ENCODE measurements at regions not wholly inside any gene's neighbourhood (a gene's known extent, or its start where the extent isn't known, plus 50 kb on each side); places are given as distances from the start of the nearest gene placed in this dataset.

DNA sequence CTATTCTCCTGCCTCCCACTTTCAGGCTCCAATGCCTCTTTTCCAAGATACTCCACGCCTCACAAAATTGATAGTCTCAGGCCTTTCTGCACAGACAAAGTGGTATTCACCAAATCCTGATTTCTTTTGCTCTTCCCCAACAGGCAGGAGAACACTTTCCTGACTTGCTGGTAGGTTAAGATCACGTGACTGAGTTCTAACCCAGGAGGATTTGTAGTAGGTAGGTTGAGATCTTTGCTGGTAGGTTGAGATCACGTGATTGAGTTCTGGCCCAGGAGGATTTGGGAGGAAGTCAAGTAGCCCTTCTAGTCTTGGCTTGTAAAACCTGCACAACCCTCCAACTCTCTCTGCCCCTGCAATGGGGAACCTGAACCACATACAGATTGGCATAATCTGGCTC, 741.5 kb downstream of the TYW1 start:
- TF ChIP-seq, protein P1, sequence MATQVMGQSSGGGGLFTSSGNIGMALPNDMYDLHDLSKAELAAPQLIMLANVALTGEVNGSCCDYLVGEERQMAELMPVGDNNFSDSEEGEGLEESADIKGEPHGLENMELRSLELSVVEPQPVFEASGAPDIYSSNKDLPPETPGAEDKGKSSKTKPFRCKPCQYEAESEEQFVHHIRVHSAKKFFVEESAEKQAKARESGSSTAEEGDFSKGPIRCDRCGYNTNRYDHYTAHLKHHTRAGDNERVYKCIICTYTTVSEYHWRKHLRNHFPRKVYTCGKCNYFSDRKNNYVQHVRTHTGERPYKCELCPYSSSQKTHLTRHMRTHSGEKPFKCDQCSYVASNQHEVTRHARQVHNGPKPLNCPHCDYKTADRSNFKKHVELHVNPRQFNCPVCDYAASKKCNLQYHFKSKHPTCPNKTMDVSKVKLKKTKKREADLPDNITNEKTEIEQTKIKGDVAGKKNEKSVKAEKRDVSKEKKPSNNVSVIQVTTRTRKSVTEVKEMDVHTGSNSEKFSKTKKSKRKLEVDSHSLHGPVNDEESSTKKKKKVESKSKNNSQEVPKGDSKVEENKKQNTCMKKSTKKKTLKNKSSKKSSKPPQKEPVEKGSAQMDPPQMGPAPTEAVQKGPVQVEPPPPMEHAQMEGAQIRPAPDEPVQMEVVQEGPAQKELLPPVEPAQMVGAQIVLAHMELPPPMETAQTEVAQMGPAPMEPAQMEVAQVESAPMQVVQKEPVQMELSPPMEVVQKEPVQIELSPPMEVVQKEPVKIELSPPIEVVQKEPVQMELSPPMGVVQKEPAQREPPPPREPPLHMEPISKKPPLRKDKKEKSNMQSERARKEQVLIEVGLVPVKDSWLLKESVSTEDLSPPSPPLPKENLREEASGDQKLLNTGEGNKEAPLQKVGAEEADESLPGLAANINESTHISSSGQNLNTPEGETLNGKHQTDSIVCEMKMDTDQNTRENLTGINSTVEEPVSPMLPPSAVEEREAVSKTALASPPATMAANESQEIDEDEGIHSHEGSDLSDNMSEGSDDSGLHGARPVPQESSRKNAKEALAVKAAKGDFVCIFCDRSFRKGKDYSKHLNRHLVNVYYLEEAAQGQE (IDR thresholded peaks at IDR 0.05; ENCODE audit: unreplicated experiment): no peak
- TF ChIP-seq EZH2phosphoT487 (IDR thresholded peaks at IDR 0.05; ENCODE audit: unreplicated experiment) (no peak), EZH2 (IDR thresholded peaks at IDR 0.05; ENCODE audit: low read depth, unreplicated experiment) (no peak), CTCF (conservative IDR thresholded peaks at IDR 0.05; ENCODE audit: low read depth in 2 of 2) (no peak), JUNB (IDR thresholded peaks at IDR 0.05; ENCODE audit: unreplicated experiment) (no peak), POLR2AphosphoS5 (IDR thresholded peaks at IDR 0.05; ENCODE audit: low read depth) (no peak), ETS1 (IDR thresholded peaks at IDR 0.05) (no peak), CREB1 (CRISPR knock-in tag; IDR thresholded peaks at IDR 0.05; ENCODE audit: low read depth) (no peak), ZNF114 (CRISPR knock-in tag; IDR thresholded peaks at IDR 0.05) (no peak), STAT1 (IDR thresholded peaks at IDR 0.05; ENCODE audit: unreplicated experiment) (no peak)
